HG03025 (cell line): ENCODE measurements at regions not wholly inside any gene's neighbourhood (a gene's known extent, or its start where the extent isn't known, plus 50 kb on each side); places are given as distances from the start of the nearest gene placed in this dataset.
A peak's percentile ranks its signal among the peaks of the same experiment; 100 is the strongest.

ENCODE experiments used
- ATAC-seq: cut with Tn5 transposase; IDR thresholded peaks from one replicate; pipeline ENCODE4 v1.9.1; 2021; ENCODE audit warnings: mild to moderate bottlenecking, moderate library complexity; ENCODE audit not compliant: unreplicated experiment, low FRiP score

DNA sequence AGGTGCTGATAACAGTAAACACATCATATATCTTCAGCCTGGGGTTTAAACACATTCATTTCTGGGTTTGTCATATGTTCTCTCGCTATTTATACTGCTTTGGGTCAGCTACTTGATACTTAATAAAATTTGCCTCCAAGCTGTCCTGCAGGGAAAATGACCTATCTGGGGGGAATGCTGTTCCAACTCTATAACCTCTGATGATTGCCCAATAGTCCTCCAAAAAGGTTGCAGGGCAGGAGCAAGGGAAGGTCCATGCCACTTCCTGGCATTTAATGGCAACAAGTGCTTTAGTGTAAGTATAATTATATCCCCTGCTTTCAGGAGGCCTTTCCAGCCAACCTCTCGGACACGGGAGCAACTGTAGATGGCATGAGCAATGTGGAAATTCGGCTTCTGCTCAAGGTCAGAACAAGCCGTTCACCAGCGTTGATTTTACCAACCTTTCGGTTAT, 198.0 kb upstream of the EEA1 start:
- no peak for ATAC-seq

GRCh38 chr12:93127582-93128331, 198.7 kb upstream of the EEA1 start:
- ATAC-seq: no peak

GRCh38 chr12:93128332-93128707, 199.2 kb upstream of the EEA1 start:
- no peak for ATAC-seq

DNA sequence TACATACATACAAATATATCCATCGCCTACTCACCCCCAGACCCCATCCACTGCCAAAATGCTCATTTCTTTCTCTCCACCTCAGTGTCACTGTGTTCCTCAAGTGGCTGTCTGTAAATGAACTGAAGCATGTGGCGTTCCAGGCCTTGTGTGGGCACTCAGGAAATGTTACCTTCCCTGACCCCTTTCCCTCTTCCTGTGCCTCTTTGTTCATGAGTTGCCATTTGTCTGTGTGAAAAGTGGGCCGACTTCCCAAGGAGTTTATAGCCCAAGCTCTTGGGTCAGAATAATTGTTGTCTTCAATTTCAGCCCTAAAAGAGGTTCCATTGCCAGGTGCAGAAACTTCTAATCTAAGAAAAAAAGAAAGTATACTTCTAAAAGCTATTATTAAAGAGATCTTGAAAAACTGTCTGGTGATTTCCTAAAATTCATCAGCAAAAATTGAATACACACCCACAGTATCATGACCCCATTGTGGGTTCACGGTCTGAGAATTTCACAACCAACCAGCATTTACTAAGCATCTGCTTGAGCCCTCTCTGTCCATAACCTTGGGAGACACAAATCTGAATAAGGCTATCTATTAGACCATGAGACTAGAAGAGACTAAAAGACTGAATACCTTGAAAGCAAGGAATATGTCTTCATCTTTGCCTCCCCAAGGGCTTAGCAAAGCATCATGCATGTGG, 201.4 kb upstream of the EEA1 start:
- ATAC-seq: no peak

DNA sequence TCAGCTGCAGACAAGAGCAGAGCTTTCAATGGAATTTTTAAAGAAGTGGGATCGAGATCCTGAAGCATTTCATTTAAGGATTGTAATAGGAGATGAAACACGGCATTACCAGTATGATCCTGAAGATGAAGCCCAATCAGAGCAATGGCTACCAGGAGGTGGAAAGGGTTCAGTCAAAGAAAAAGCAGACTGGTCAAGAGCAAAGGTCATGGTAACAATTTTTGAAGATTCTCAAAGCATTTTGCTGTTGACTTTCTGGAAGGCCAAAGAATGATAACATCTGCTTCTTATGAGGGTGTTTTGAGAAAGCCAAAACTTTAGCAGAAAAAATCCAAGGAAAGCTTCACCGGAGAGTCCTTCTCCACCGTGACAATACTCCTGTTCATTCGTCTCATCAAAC, 204.3 kb upstream of the EEA1 start:
- ATAC-seq: no peak

GRCh38 chr12:93134175-93134890, 205.2 kb upstream of the EEA1 start:
- ATAC-seq: no peak

DNA sequence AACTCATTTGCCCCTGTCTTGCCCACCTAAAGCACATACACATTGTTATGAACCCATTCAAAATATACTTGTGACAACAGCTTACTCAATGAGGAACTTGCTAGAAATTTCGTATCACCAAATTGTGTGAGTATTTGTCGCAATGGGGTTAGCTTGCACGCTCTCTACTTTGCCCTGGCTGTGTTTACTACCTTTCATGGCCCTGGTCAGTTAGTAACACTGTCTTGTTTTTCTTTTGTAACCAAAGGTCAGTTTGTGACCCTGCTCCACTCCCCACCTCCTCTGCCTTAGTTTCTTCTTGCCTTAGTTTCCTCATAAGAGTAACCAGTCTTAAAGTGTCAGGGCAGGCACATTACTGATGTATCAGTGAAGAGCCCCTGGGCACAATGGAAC, 205.8 kb upstream of the EEA1 start:
- ATAC-seq: no peak

- no peak for ATAC-seq
These were observed 206.5 kb upstream of the EEA1 start for GRCh38 chr12:93135286-93136239.

DNA sequence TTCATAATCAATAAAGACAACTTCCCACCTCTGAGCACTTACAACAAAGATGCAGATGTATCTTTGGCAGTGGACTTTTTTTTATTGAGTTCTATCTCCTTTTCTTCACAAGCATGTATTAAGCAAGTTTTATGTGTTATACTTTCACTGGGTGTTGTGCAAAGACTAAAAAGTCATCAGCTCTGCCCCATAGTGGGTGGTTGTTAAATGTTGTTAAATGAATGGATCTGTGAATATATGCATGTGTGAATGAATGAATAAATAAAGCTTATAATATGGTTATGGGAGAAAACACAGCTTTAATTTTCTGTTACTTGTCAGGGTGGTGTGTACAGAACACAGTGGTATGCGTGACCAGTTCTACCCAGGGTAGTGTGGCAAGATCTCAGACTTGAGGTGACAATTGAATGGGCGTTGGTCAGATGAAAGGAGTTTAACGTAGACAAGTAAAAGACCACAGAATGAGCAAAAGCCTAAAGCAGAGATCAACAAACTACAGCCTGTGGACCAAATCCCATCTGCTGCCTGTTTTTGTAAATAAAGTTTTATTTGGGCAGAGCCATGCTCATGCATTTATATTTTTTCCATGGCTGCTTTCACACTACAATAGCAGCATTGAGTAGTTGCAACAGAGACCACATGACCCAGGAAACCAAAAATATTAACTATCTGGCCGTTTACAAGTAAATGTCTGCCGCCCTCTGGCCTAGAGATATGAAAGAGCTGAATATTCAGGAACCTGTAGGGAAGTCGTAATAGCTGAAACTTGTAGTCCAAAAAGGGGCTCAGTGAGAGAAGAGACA, 207.4 kb upstream of the EEA1 start:
- no peak for ATAC-seq

DNA sequence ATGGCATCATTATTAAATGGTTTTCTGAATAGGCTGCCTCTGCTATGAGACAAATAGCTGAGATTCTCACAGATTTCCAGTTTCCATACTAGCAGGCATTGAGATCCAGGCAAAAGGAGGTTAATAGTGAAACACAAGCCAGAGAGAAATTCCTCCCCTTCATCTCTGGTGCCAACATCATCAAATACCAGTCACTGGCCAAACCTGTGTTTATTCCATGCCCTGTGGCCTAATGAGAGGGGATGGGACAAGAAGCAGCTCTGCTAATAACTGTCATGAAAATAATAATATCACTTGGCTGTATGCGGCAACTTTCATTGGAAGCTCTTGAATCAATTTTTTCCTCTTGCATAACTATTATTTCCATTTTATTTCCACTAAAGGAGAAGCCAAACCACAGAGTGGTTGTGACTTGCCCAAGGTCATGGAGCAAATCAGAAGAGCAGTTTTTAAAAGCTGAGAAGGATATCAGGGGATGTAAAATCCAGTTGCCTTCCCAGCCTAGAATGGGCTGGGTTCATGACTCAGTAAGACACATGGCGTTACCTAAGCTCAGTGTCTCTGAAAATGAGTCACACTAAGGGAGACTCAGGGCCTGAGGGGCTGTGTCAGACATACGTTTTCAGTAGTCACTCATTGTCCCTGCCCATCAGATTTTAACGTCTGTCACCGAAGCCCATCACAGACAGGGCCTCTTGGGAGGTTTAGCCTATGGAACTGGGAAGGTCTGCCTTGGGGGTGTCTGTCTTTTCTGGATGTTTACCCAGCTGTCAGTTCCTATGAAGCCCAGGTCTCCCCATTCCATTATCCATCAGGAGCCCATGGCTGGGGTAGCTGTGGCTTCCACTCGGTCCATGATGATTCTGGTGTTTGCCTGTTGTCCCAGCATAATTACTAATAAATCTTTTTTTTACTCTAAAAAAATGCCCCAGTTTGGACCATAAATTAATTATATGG, 208.8 kb upstream of the EEA1 start:
- ATAC-seq: no peak

GRCh38 chr12:93139028-93139665, 210.1 kb upstream of the EEA1 start:
- ATAC-seq: peak; percentile 37

DNA sequence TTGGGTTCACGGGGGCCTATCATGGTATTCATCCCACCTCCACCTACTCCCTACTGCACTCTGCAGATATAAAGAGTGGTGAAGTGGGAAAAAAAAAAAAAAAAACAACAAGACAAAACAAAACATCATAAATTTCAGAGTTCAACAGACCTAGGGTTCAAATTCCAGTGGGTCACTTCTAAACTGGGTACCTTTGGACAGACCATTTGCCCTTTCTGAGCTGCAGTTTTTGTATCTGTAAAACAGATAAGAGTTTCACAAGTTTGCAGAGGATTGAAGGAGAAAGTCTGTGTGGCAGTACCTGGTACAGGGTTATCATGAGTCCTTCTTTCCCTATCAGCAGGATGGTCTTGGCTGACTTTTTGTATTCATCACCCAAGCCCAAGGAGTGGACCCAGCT, 211.2 kb upstream of the EEA1 start:
- ATAC-seq: no peak

DNA sequence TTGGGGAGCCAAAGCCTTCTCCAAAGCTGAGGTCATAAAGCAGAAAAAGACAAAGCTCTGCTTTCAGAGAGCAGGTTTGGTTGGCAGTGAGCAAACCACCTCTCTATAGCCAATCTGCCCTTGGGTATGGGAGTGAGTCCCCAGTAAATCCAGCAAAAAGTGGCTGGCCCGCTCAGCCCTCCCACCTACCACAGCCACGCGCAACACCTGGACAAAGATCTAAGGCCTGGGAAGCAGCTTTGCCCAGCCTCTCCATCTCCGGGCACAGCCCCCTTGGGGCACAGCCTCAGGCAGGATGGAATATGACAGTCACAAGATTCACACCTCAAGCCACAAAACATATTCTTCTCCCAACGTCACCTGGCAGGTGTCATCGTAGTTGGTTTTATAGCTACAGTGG, 211.7 kb upstream of the EEA1 start:
- ATAC-seq: no peak

GRCh38 chr12:93142881-93143280, 213.8 kb upstream of the EEA1 start:
- ATAC-seq: no peak

DNA sequence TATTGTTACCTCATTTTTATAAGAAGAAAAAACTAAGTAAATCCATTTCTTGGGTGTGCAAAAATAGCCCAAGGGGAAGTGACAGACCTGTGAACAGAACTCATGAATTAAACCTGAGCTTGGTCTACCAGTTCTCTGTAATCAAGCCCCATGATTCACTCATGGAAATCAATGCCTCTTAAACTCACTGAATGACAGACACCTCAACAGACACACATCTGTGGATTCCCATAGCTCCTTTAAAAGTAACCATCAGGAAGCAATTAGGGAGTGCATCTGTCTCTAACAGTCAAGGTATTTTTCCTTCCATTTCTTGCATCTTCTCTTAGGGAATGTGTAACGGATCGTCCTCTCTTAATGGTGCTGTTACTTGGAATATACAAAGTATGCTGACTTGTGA, 215.0 kb upstream of the EEA1 start:
- ATAC-seq: no peak

- ATAC-seq: no peak
These were observed 216.0 kb upstream of the EEA1 start for GRCh38 chr12:93145086-93145485.

DNA sequence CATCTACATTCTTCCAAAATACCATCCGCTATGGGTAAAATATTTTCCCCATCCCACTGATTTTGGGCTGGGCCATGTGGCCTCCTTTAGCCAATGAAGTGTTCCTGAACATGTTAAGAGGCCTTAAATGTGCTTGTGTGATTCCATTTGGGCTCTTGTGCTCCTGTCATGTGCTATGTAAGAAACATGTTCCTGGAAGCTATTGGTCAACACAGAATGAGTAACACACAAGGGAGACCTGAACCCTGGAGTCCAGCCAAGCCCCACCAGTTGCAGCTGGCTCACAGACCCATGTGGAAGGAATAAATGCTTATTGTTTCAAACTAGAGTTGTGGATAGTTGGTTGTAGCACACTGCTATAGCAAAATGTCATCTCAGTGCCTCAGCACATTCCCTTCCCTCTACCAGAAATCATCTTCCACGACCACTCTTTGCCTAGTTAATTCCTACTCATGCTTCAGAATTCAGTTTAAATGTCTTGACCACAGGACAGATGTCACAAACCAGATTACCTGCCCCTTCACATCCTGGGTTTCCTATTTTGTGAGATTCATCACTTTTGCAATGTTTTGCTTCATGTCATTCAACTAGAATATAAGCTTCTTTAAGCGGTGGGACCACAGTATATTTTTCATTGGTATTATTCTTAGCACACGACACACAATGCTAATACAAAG, 217.3 kb upstream of the EEA1 start:
- ATAC-seq: no peak

DNA sequence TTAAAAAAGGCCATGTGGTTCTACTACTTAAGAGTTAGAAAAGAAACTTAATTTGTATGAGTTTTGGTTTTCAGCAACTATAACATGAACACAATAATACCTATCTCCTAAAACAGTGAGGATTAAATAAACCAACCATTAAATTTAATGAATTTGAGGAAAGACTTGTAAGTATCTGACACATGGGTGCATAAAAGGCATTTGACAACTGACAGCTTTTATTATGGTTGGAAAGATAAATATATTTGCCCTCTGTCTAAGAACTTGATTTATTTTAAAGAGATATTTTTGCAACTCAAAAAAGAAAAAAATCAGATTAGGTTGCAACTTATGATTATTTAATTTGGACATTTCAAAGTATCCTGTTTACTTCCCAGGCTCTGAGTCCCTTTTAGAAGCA, 217.9 kb upstream of the EEA1 start:
- no peak for ATAC-seq
